Fibroblast of mammary gland (primary cell): ENCODE measurements at regions not wholly inside any gene's neighbourhood (a gene's known extent, or its start where the extent isn't known, plus 50 kb on each side); places are given as distances from the start of the nearest gene placed in this dataset.
A peak's percentile ranks its signal among the peaks of the same experiment; 100 is the strongest.

Source experiments
- DNase-seq: peaks from one replicate; pipeline ENCODE4 v3.0.0-alpha.2; 2010; ENCODE audit warnings: low read depth
- H3K4me3 ChIP-seq: 2 replicates; pipeline ENCODE4 v1.5.1; 2011; ENCODE audit warnings: low read depth, mild to moderate bottlenecking, low read length, moderate library complexity; ENCODE audit not compliant: control insufficient read depth
- TF ChIP-seq, protein P1 (sequence below): conservative IDR thresholded peaks from 2 replicates; pipeline ENCODE4 v1.5.1; 2011; ENCODE audit warnings: low read depth, low read length, inconsistent platforms; ENCODE audit not compliant: control insufficient read depth, insufficient read depth

DNA sequence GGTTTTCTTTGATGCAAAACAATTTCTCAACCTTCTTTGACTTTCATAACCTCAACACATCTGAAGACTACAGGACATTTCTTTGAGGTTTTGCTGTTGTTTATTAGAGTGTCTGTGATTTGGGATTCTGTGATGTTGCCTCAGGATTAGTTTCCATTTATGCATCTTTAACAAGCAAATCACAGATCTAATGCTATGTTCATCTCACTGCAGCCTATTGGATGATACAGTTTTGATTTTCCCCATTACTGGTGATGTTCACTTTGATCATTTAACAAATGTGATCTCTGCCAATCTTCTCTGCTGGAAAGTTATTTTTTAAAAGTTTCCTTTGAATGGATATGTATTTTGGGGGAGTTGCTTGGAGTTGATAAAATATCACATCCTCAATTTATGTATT lies 624.9 kb upstream of the HS3ST1 start:
- H3K4me3 ChIP-seq: no peak overlapping the region
- TF ChIP-seq, protein P1, sequence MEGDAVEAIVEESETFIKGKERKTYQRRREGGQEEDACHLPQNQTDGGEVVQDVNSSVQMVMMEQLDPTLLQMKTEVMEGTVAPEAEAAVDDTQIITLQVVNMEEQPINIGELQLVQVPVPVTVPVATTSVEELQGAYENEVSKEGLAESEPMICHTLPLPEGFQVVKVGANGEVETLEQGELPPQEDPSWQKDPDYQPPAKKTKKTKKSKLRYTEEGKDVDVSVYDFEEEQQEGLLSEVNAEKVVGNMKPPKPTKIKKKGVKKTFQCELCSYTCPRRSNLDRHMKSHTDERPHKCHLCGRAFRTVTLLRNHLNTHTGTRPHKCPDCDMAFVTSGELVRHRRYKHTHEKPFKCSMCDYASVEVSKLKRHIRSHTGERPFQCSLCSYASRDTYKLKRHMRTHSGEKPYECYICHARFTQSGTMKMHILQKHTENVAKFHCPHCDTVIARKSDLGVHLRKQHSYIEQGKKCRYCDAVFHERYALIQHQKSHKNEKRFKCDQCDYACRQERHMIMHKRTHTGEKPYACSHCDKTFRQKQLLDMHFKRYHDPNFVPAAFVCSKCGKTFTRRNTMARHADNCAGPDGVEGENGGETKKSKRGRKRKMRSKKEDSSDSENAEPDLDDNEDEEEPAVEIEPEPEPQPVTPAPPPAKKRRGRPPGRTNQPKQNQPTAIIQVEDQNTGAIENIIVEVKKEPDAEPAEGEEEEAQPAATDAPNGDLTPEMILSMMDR: no peak
- no peak for DNase-seq

DNA sequence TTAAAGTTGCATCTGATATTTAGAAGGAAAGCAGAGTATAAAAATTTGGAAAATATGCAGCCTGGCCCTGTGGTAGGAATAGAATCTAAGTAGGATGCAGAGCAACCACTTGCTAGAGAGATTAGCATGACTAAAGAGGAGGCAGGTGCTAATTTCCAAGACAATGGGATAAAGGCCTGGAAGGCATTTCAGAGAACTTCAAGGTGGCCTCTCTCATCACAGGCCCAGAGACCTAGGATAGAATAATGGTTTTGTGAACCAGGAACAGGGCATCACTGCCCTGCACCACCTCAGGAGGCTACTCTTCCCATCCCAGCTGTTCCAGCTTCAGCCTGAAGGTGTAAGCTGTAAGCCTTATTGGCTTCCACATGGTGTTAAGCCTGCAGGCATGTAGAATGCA lies 621.7 kb upstream of the HS3ST1 start:
- TF ChIP-seq, protein P1: no peak
- no peak for DNase-seq

DNA sequence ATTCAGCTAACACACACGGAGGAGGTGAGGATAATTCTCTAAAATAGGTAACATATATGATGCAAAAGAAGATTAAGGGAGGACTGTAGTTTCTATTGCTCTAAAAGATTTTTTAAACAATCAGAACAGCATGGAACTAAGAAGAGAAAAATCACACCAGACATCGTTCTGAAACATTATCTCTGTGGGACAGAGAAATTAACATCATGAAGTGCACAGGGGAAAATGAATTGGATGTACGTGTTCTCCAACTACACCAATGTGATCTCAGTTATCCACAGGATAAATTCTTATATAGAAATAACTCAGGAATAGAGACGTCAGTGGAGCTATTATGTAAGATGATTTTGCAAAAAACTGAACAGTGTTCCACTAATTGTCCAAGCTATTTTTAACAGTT lies 614.1 kb upstream of the HS3ST1 start:
- no peak for DNase-seq
- H3K4me3 ChIP-seq: no peak overlapping the region
- TF ChIP-seq, protein P1: no peak

More for the DNA sequence above, 621.7 kb upstream of the HS3ST1 start:
- H3K4me3 ChIP-seq: no peak overlapping the region

DNA sequence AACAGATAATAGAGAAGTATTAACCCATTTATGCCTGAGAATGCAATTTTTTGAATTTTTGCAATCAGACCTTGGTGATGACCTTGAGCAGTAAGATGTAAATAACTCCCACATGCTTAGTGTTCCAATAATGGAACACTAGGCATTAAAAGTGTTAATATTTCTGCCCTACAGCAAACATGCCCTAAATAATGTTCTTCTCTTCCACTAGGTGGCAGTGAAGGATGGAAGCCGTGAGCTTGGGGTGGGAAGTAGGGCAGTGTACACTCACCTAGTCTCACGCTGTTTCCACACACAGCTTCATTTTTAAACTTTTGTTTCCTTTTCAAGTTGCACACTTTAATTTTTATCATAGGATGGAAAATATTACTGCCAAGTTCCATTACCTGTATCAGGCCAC lies 613.1 kb upstream of the HS3ST1 start:
- TF ChIP-seq, protein P1: peak; percentile 13
- H3K4me3 ChIP-seq: no peak overlapping the region
- DNase-seq: no peak

DNA sequence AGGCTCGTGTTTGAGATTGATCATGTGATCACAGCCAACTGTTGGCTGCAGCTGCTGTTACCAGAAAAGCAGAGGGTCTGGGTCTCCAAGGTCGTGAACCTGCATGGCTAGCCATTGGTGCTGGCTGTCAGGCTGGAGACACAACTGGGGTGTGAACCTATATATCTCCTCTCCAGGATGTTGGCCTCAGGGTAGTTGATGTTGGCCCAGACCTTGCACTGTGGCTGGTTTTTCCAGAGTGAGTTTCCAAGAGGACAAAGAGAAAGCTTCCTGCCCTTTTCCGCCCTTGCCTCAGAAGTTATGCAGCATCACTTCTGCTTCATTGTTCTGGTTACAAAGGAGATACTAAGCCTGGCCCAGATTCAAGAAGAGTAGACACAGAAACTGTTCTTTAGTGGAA lies 607.8 kb upstream of the HS3ST1 start:
- TF ChIP-seq, protein P1: no peak
- DNase-seq: no peak

DNA sequence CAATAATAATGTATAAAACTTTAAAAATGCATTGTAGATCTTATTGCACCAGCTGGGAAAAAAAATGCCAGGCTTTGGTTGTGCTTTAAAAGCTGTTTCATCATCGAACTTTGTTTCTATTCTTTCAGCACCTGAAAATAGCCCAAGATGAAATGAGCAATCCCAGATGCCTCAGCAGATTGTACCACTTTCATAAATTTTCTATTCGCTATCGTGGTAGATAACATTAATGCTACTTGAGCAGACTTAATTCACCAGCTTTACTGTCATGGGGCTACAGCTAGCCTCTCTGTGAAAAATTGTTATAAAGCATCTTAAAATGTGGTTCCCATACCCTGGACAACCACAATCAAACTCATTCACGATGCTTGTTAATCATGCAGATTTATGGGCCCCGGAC lies 599.6 kb upstream of the HS3ST1 start:
- DNase-seq: no peak
- no peak overlapping the region for H3K4me3 ChIP-seq
- TF ChIP-seq, protein P1: no peak

More for the DNA sequence above, 607.8 kb upstream of the HS3ST1 start:
- no peak overlapping the region for H3K4me3 ChIP-seq

DNA sequence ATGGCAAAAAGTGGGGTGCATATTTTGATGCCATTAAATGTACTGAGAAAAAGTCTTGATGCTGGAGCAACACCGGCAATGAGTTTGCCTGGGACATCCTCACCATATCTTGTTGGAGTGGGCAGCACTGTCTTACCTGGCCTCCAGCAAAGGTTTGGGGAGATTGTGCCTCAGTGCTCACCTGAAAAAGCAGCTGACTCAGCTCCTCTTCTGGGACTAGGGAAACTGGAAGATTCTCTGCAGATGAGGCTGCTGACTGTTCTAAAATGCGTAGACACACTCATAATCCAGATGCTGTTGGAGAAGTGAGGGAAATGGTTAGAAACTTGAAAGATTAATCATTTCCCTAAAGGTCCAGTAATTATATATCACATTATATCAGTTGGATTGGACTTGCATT lies 593.7 kb upstream of the HS3ST1 start:
- H3K4me3 ChIP-seq: no peak overlapping the region
- TF ChIP-seq, protein P1: no peak
- no peak for DNase-seq
